Aorta (tissue), 5 donors: ENCODE measurements at regions not wholly inside any gene's neighbourhood (a gene's known extent, or its start where the extent isn't known, plus 50 kb on each side); places are given as distances from the start of the nearest gene placed in this dataset.
"Not testable (repeated sequence)": the region's sequence is repeated elsewhere in the genome, so short reads cannot be mapped to it uniquely, and the experiment has no call there.

Experiments
- ATAC-seq: fragments of 200-7000 bp; cut with Tn5 transposase; one replicate; pipeline ENCODE4 v1.9.1; 2022; ENCODE audit warnings: moderate library complexity; ENCODE audit not compliant: low FRiP score
- DNase-seq, 2 donors: peaks; one replicate each; pipeline ENCODE4 v3.0.0-alpha.2; 2020
- H3K27ac ChIP-seq, 2 donors: one replicate each; pipeline ENCODE4 v1.5.1; 2013; ENCODE audit warnings: low read length in 2 of 2, mild to moderate bottlenecking in 2 of 2, moderate library complexity in 2 of 2, control low read depth in 1 of 2, inconsistent platforms in 1 of 2, low read depth in 1 of 2
- H3K27me3 ChIP-seq, 2 donors: one replicate each; pipeline ENCODE4 v1.6.1; 2013; ENCODE audit warnings: control low read depth in 1 of 2, low read length in 1 of 2, mild to moderate bottlenecking in 1 of 2, moderate library complexity in 1 of 2; ENCODE audit not compliant: insufficient read depth in 2 of 2, control insufficient read depth in 1 of 2
- H3K36me3 ChIP-seq, 2 donors: one replicate each; pipeline ENCODE4 v1.6.1; 2013; ENCODE audit warnings: control low read depth in 1 of 2, low read length in 1 of 2, mild to moderate bottlenecking in 1 of 2; ENCODE audit not compliant: insufficient read depth in 2 of 2, control insufficient read depth in 1 of 2
- H3K4me1 ChIP-seq, 2 donors: one replicate each; pipeline ENCODE4 v1.6.1; 2013; ENCODE audit warnings: low read length in 2 of 2, control low read depth in 1 of 2, mild to moderate bottlenecking in 1 of 2, moderate library complexity in 1 of 2; ENCODE audit not compliant: insufficient read depth in 2 of 2, control insufficient read depth in 1 of 2
- H3K4me3 ChIP-seq, 2 donors: one replicate each; pipeline ENCODE4 v1.5.1; 2013; ENCODE audit warnings: low read length in 2 of 2, control low read depth in 1 of 2, mild to moderate bottlenecking in 1 of 2
- H3K9me3 ChIP-seq: one replicate; pipeline ENCODE4 v1.6.1; 2013; ENCODE audit warnings: mild to moderate bottlenecking, low read length; ENCODE audit not compliant: control insufficient read depth
- WGBS, 2 donors: extraction: QIAGEN DNeasy Blood & Tissue Kit; methylation state at CpG; one replicate each; pipeline ENCODE4 v1.1.7; 2013; 5-methylcytosine and 5-hydroxymethylcytosine counted together
- intact Hi-C, 2 donors: fragments of 100-400 bp; cut with DNase I; formaldehyde crosslinking; loops; one replicate each; pipeline versions ENCODE4 v1.14.2 to v1.15.0; 2022
- donor health status: healthy with polysubstance abuse.
- donor health status: Bipolar disorder and iron deficiency.
- donor health status: DM: no; HTN: no; CAD: no.
- donor health status: DM: no; HTN: no; CAD: no.
- donor health status: DM: yes; HTN: yes; CAD: no.

DNA sequence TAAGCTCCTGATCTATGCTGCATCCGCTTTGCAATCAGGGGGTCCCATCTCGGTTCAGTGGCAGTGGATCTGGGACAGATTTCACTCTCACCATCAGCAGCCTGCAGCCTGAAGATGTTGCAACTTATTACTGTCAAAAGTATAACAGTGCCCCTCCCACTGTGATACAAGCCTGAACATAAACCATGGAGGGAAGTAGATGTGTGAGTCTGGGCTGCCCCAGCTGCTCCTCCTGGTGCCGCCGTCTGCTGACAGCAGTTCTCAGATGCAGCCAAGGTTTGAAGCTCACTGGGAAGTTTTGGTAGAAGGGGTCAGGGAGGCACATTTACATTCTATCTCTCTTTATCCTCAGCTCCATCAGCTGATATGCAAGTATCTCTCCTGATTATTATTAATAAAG lies 1277.7 kb downstream of the RPIA start:
- 50 to 53% methylated on average over 4 of the region's 4 CpGs for WGBS, 2 donors
- H3K27me3 ChIP-seq, H3K9me3 ChIP-seq, H3K36me3 ChIP-seq, DNase-seq, H3K4me3 ChIP-seq, H3K4me1 ChIP-seq, ATAC-seq, H3K27ac ChIP-seq, intact Hi-C loops: not testable (repeated sequence)

DNA sequence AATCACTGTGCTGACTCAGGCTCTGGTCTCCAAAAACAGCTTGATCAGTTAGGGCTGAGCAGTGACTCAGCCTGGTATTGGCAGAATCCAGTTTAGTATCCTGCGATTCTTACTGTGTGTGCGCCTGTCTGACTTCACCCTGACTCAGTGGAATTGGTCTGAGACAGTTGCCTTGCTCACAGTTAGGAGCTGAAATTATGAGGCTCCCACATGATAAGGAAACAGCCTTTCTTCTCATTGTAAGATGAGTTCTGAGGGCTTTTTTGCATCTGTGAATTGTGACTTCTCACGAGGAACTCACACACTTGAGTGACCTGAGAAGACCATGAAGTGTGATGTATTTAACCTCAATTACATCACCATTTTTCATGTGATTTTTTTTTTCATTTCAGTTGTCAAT lies 1282.4 kb downstream of the RPIA start:
- H3K4me1 ChIP-seq, H3K27ac ChIP-seq, H3K4me3 ChIP-seq, H3K36me3 ChIP-seq, H3K27me3 ChIP-seq, ATAC-seq, intact Hi-C loops, DNase-seq, H3K9me3 ChIP-seq: not testable (repeated sequence)
- 70 to 77% methylated on average over 3 of the region's 3 CpGs for WGBS, 2 donors

DNA sequence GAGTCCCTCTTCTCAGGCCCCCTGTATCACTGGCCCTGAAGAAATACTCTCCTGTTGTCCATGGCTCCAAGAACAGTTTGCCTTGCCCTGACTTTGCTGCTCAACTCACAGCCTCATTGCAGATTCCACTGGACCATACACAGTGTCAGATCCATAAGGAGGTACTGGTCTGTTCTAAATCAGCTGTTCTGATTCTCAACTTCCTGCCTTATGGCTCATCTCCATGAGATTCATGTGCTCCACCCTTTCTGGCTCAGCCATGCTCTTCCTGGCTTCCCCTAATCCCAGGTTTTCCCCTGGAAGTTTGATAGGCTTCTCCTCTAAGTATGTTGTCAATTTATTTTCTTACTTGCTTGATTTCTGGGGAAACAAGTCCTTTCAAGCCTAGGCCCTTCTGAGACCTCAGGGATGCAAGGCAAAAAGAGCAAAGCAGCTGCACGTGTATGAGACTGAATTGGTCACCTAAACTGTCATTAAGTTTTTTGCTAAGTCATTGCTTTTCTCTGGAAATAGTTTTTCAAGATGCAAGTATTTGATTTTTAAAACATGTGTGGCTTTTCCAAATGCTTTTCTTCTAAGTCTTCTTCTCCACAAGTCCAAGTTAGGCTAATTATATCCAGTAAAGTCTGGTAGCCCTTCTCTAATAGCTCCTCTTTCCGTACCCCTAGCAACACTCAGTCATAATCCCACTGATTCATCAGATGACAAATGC lies 1288.5 kb downstream of the RPIA start:
- intact Hi-C loops, DNase-seq, H3K4me1 ChIP-seq, H3K36me3 ChIP-seq, H3K27ac ChIP-seq, H3K9me3 ChIP-seq, ATAC-seq, H3K4me3 ChIP-seq, H3K27me3 ChIP-seq: not testable (repeated sequence)
- WGBS, 2 donors, result 49 to 65% methylated on average over 2 of the region's 2 CpGs

DNA sequence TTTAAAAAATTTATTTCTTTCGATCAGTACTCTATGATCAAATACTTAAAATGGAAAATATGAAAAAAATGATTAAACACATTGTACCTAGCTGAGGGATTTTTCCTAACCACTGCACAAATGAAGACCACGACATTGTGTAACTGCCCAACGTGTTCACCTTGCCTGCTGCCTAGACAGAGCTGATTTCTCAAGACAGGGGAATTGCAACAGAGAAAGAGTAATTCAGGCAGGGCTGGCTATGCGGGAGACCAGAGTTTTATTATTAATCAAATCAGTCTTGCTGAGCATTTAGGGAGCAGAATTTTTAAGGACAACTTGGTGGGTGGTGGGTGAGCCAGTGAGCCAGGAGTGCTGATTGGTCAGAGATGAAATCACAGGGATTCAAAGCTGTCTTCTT lies 1290.8 kb downstream of the RPIA start:
- H3K4me3 ChIP-seq, intact Hi-C loops, H3K4me1 ChIP-seq, ATAC-seq, H3K27ac ChIP-seq, DNase-seq, H3K9me3 ChIP-seq, H3K36me3 ChIP-seq, H3K27me3 ChIP-seq: not testable (repeated sequence)
- 62 to 64% methylated on average over 4 of the region's 4 CpGs for WGBS, 2 donors

DNA sequence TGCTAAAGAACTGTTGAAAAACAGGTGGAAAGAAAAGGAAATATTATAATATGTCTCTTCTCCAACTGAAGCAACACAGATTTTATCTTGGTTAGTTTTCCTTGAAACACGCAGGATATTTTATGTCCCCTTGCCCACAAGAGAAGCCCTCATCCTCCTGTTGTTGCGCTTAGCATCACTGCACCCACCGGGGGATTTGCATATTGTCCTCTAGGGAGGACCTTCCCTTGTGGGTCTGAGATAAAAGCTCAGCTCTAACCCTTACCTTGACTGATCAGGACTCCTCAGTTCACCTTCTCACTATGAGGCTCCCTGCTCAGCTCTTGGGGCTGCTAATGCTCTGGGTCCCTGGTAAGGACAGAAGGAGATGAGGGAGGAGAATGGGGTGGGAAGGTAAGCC lies 1294.2 kb downstream of the RPIA start:
- H3K27me3 ChIP-seq, ATAC-seq, H3K4me1 ChIP-seq, intact Hi-C loops, H3K4me3 ChIP-seq, H3K9me3 ChIP-seq, H3K36me3 ChIP-seq, DNase-seq, H3K27ac ChIP-seq: not testable (repeated sequence)
- no CpG with 5 or more reads among the region's 3 CpGs for WGBS, 2 donors

DNA sequence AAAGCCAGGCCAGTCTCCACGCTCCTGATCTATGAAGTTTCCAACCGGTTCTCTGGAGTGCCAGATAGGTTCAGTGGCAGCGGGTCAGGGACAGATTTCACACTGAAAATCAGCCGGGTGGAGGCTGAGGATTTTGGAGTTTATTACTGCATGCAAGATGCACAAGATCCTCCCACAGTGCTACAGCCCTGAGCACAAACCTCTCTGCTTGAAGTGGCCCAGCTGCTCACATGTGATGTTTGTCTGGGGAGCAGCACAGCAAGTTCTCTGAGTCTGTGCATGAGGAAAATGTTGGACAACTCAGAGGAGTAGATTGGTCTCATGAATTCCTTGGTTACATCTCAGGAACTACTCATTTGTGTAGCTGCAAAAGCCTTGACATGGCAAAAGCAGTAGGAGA lies 1295.1 kb downstream of the RPIA start:
- intact Hi-C loops, H3K36me3 ChIP-seq, ATAC-seq, H3K9me3 ChIP-seq, H3K27ac ChIP-seq, DNase-seq, H3K4me3 ChIP-seq, H3K27me3 ChIP-seq, H3K4me1 ChIP-seq: not testable (repeated sequence)
- WGBS, 2 donors, result 74 to 75% methylated on average over 4 of the region's 4 CpGs

DNA sequence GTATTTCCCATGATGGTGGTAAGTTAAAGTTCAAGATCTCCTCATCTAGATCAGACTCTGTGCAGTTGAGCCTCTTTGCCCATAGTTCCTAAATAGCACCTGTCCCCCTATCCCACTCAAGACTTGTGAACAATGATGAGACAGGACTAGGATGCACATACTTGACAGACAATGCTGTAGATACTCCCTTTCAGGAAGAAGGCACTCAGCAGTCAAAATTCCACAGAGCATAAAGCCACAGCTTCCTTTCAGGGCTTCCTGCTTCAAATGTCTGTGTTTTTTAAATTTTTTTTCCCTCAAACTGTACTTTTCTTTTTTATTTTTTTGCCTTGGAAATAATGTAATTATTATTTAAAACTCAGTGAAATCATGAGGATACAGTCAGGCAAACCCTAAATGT lies 1305.3 kb downstream of the RPIA start:
- intact Hi-C loops, ATAC-seq: not testable (repeated sequence)

DNA sequence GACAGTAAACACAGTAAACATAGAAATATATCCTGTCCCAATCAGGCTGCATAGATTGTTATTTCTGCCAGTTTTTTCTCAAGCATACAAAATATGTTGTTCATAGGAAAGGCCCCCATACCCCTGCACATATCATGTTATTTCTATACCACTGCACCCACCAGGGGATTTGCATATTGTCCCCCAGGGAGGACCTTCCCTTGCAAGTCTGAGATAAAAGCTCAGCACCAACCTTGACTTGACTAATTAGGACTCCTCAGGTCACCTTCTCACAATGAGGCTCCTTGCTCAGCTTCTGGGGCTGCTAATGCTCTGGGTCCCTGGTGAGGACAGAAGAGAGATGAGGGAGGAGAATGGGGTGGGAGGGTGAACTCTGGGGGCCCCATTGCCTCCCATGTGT lies 1313.1 kb downstream of the RPIA start:
- DNase-seq, intact Hi-C loops, ATAC-seq: not testable (repeated sequence)

More for the DNA sequence above, 1305.3 kb downstream of the RPIA start:
- H3K9me3 ChIP-seq, H3K27me3 ChIP-seq, DNase-seq, H3K27ac ChIP-seq, H3K36me3 ChIP-seq, H3K4me3 ChIP-seq, H3K4me1 ChIP-seq: not testable (repeated sequence)

DNA sequence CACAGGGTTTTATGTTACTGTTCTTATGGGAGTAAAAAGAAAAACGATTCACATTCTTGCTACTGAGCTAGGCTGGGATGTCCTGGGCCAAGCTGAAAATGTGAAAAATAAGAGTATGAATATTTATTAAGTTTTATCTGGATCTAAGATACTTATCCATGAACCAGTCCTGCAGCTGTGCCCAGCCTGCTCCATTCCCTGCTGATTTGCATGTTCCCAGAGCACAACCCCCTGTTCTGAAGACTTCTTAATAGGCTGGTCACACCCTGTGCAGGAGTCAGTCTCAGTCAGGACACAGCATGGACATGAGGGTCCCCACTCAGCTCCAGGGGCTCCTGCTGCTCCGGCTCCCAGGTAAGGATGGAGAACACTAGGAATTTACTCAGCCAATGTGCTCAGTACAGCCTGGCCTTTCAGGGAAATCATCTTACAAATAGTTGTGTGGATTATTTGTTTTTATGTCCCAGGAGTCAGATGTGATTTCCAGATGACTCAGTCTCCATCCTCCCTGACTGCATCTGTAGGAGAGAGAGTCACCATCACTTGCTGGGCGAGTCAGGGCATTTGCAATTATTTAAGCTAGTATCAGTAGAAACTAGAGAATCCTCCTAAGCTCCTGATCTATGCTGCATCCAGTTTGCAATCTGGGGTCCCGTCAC lies 1319.1 kb downstream of the RPIA start:
- ATAC-seq, H3K36me3 ChIP-seq, H3K9me3 ChIP-seq, H3K27ac ChIP-seq, DNase-seq, intact Hi-C loops, H3K4me1 ChIP-seq, H3K27me3 ChIP-seq, H3K4me3 ChIP-seq: not testable (repeated sequence)
- WGBS, 2 donors, result 40 to 53% methylated on average over 2 to 3 of the region's 4 CpGs

More for the DNA sequence above, 1313.1 kb downstream of the RPIA start:
- H3K9me3 ChIP-seq, H3K36me3 ChIP-seq, H3K4me1 ChIP-seq, H3K4me3 ChIP-seq, H3K27me3 ChIP-seq, H3K27ac ChIP-seq: not testable (repeated sequence)
